T-helper 17 cell (primary cell): ENCODE measurements at regions not wholly inside any gene's neighbourhood (a gene's known extent, or its start where the extent isn't known, plus 50 kb on each side); places are given as distances from the start of the nearest gene placed in this dataset.

Experiments
- ATAC-seq: fragments of 150-1000 bp; cut with Tn5 transposase; 2 replicates; pipeline ENCODE4 v1.10.0; 2021; ENCODE audit warnings: mild to moderate bottlenecking, moderate library complexity
- DNase-seq, 3 donors: peaks; one replicate each; pipeline versions ENCODE4 v3.0.0 to v3.0.0-alpha.2; 2020 to 2021
- H3K9me3 ChIP-seq: one replicate; pipeline ENCODE4 v1.7.0; 2013; ENCODE audit warnings: low read length, mild to moderate bottlenecking; ENCODE audit not compliant: control insufficient read depth, poor library complexity, severe bottlenecking
- H3K27ac Mint-ChIP-seq: one replicate; pipeline ENCODE4 v1.8.0; 2022; ENCODE audit warnings: mild to moderate bottlenecking, moderate library complexity, mixed read lengths
- H3K27me3 Mint-ChIP-seq: one replicate; pipeline ENCODE4 v1.8.0; 2022; ENCODE audit warnings: mixed read lengths
- H3K36me3 Mint-ChIP-seq: one replicate; pipeline ENCODE4 v1.8.0; 2022; ENCODE audit warnings: low read depth, mixed read lengths
- H3K4me1 Mint-ChIP-seq: one replicate; pipeline ENCODE4 v1.8.0; 2022; ENCODE audit warnings: mild to moderate bottlenecking, mixed read lengths
- H3K4me3 Mint-ChIP-seq: one replicate; pipeline ENCODE4 v1.8.0; 2022; ENCODE audit warnings: mild to moderate bottlenecking, moderate library complexity, mixed read lengths

DNA sequence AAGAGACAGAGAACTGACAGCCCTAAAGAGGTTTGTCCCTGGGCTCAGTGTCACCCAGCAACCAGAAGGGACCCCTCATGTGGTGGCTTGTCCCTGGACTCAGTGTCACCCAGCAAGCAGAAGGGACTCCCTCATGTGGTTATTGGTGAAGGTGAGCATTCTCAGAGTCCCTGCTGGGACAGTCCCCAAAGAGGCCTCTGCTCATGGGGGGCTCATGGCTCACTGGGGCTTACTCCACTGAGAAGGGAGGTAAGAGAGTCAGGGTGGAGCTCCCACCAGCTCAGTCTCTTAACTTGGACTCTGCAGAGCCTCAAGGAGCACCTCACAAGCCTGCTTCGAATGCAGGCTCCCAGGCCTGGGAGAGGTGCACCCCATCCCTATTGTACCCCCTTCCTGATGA, 145.2 kb upstream of the COPS8 start:
- no peak for ATAC-seq
- Mint-ChIP-seq H3K4me1 (no peaks in the 10 kb centered on the region), H3K4me3 (no peak overlapping the region), H3K36me3 (no peaks in the 10 kb centered on the region), H3K27me3 (peaks cover 50% of the 10 kb centered on the region), H3K27ac (no peak overlapping the region)
- no peaks in the 10 kb centered on the region for H3K9me3 ChIP-seq
- DNase-seq = no peak

DNA sequence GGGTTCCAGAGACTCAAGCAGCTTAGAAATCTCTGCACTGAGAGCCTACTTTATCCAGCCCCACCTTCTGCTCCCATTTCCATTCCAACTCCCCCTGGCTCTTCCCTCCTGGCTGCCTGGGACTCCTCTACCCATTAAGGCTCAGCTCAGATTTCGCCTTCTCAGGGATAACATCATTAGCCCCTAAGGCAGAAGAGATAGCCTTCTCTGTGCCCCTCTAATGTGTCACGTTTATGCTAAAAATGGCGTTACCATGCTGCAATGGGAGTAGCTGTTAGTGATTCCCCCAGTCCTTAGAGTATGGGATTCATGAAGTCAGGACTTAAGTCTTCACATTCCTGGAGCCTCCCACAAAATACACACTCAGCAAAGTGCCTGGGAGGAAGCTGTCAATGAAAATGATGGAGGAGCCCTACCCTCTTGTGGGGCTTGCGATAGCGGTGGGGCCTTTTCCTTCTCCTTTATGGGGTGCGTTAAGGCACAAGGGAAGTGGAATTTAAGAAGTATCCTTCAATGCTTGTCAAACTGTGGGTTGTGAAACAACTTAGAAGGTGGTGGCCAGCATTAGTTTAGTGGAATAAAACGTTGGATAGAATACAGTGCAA, 144.7 kb upstream of the COPS8 start:
- no peak overlapping the region for H3K4me3 Mint-ChIP-seq
- H3K27me3 Mint-ChIP-seq = peaks cover 48% of the 10 kb centered on the region
- no peaks in the 10 kb centered on the region for H3K36me3 Mint-ChIP-seq
- H3K27ac Mint-ChIP-seq = no peak overlapping the region
- ATAC-seq (no peak), DNase-seq (no peak)
- no peaks in the 10 kb centered on the region for H3K4me1 Mint-ChIP-seq
- H3K9me3 ChIP-seq = no peaks in the 10 kb centered on the region

DNA sequence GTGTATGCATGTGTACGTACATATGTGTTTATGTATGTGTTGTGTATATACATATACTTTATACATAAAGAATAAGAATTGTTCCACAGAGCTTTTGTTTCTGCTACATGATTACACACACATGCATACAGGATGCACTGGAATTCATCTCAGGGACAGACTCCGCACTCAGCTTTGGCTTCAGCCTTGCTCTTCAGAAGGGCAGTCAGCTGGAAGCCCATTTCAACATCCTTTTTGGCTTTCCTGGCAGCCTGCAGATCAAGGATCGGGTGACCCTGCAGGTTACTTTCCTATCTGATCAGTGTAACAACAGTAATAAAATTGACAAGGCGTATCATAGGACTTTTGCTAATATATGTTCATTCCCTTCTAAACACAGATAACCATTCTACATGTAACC, 144.1 kb upstream of the COPS8 start:
- H3K27me3 Mint-ChIP-seq = peaks cover 48% of the 10 kb centered on the region
- no peak overlapping the region for H3K27ac Mint-ChIP-seq
- no peak overlapping the region for H3K4me3 Mint-ChIP-seq
- H3K9me3 ChIP-seq = no peaks in the 10 kb centered on the region
- ATAC-seq (no peak), DNase-seq (no peak)
- no peaks in the 10 kb centered on the region for H3K36me3 Mint-ChIP-seq
- no peaks in the 10 kb centered on the region for H3K4me1 Mint-ChIP-seq

DNA sequence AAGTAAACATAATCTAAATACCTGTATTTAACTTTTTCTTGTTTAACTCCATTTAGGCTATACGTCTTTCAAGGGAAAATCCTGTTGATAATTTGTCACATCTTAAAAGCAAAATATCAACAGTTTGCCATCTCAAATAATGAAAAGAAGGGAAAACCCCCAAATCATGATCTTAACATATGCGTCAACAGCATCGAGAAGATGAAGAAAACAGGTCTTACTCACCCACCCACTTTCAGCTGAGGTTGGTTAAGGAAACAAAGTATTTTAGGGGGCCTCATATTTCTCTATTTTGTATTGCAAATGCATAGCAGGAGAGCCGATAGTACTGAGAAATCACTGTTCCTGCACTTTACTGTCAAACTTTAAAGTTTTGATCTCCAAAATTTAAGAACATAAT, 143.1 kb upstream of the COPS8 start:
- H3K9me3 ChIP-seq = no peaks in the 10 kb centered on the region
- no peak overlapping the region for H3K27ac Mint-ChIP-seq
- ATAC-seq (no peak), DNase-seq (no peak)
- no peaks in the 10 kb centered on the region for H3K4me1 Mint-ChIP-seq
- no peak overlapping the region for H3K4me3 Mint-ChIP-seq
- no peaks in the 10 kb centered on the region for H3K36me3 Mint-ChIP-seq
- peaks cover 48% of the 10 kb centered on the region for H3K27me3 Mint-ChIP-seq

DNA sequence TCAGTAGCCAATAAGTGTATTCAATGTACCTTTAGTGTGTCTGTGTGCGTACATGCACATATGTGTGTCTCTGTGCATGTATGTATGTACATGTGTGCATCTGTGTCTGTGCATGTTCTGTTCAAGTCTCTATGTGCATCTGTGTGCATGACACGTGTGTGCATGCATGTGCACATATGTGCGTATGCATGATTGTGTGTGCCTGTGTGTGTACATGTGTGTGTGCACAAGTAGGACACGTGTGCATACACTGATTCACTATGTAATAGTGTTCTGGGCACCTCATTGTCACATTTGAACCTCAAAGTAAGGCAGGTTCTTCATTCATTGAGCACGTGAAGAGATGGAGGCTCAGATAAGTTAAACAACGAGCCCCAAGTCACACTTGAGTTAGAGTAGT, 142.6 kb upstream of the COPS8 start:
- H3K4me3 Mint-ChIP-seq = no peak overlapping the region
- H3K9me3 ChIP-seq = no peaks in the 10 kb centered on the region
- DNase-seq (no peak), ATAC-seq (no peak)
- H3K4me1 Mint-ChIP-seq = no peaks in the 10 kb centered on the region
- no peaks in the 10 kb centered on the region for H3K36me3 Mint-ChIP-seq
- H3K27ac Mint-ChIP-seq = no peak overlapping the region
- peaks cover 46% of the 10 kb centered on the region for H3K27me3 Mint-ChIP-seq

DNA sequence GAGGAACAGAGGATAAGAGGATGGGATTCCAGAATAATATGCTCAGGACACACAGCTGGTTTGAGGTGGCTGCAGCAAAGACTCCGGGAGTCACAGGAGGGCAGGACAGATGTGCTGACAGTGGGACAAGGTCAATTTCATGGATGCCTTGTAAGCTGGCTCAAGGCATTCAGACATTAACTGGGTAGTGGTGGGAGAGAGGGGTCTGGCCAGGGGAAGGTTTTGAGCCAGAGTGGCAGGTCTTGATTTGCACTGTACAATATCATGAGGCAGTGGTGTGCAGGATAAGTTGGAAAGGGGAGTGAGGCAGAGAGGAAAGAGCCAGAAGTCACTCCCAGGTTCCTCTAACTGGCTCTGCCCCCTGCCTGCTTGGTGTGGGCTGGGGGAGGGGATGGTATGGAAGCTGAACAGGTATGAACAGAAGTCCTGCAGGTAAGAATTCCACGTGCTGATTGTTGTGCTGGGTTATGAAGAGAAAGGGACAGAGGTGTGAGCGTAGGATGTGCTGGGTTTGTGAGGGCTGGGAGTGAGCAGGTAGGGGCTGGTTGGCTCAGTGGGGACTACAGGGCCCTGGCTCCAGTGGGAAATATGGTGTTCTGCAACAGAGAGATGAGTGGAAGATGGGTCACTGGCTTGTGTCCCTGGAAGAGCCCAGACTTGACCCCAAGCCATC, 141.7 kb upstream of the COPS8 start:
- Mint-ChIP-seq H3K36me3 (no peaks in the 10 kb centered on the region), H3K27me3 (peaks cover 43% of the 10 kb centered on the region), H3K4me1 (no peaks in the 10 kb centered on the region), H3K4me3 (no peak overlapping the region), H3K27ac (no peak overlapping the region)
- no peak for DNase-seq
- H3K9me3 ChIP-seq = no peaks in the 10 kb centered on the region
- no peak for ATAC-seq

DNA sequence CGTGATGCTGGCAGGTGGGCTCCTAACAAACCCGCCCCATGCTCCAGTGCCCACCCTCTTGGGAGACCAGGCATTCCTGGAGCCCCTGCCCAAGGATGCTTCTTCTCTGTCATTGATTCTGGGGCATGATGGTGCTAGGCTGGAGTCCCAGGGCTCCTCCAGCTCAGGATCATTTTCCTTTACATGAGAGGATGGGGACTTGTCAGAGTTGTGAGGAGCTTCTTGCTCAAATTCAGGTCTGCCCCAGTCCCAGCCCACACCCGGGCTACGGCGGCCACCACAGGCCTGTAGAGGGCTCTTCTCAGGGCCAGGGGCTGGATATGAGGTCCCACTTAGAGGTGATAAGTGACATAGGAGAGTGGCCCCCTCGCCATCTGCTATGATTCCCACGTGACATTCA, 141.1 kb upstream of the COPS8 start:
- Mint-ChIP-seq H3K4me3 (no peak overlapping the region), H3K27me3 (peaks cover 44% of the 10 kb centered on the region)
- no peak for ATAC-seq

DNA sequence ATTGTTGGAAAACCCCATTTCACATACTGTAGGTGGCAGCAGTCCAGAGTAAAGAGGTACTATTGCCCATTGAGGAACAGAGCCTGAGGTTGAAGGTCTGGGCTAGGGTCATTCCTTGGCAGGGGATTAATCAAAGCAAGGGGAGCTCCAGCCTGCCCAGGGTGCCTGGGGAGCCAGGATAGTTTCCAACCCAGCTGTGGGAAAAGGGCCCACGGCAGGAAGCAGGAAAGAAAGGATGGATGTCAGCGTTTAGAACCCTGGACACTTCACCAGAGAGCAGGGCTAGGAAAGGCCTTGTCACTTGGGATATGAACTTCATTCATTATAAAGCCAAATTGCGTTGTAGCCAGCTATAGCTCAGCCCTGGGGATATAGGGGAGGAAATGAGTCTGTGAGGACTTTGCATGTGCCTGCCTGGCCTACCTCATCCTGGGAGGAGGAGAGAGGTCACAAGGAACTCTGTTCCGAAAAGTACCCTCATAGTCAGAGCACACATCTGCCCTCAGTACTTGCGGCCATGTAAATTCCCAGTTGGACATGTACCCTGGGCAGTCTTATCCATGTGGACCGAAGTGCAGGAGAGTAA, 140.2 kb upstream of the COPS8 start:
- DNase-seq (no peak), ATAC-seq (no peak)
- Mint-ChIP-seq H3K4me3 (no peak overlapping the region), H3K27ac (no peak overlapping the region), H3K27me3 (peaks cover 41% of the 10 kb centered on the region), H3K4me1 (peaks cover 3% of the 10 kb centered on the region), H3K36me3 (no peaks in the 10 kb centered on the region)
- H3K9me3 ChIP-seq = no peaks in the 10 kb centered on the region

More for the DNA sequence above, 141.1 kb upstream of the COPS8 start:
- no peaks in the 10 kb centered on the region for H3K9me3 ChIP-seq
- Mint-ChIP-seq H3K27ac (no peak overlapping the region), H3K36me3 (no peaks in the 10 kb centered on the region), H3K4me1 (peaks cover 1% of the 10 kb centered on the region)
- no peak for DNase-seq

DNA sequence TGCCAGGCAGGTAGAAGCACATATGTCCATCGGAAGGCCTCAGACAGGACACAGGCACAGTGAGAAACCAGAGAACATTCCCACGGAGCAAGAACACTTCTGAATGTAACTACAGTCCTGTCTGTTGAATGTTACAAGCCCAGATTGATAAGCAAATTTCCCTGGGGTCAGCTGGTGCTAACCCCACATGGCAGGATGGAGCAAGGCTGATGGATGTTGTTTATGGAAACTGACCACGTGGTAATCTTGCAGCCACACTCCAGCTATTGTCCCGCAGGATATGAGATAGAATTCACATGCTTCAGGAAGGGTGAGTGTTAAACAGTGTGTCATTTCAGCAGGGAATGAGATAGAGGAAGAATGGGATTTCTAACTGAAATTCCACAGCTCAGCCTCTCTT, 138.8 kb upstream of the COPS8 start:
- H3K4me3 Mint-ChIP-seq = no peak overlapping the region
- H3K27ac Mint-ChIP-seq = no peak overlapping the region
- H3K9me3 ChIP-seq = no peaks in the 10 kb centered on the region
- H3K4me1 Mint-ChIP-seq = peaks cover 3% of the 10 kb centered on the region
- DNase-seq (no peak), ATAC-seq (no peak)
- H3K36me3 Mint-ChIP-seq = no peaks in the 10 kb centered on the region
- H3K27me3 Mint-ChIP-seq = peaks cover 34% of the 10 kb centered on the region

DNA sequence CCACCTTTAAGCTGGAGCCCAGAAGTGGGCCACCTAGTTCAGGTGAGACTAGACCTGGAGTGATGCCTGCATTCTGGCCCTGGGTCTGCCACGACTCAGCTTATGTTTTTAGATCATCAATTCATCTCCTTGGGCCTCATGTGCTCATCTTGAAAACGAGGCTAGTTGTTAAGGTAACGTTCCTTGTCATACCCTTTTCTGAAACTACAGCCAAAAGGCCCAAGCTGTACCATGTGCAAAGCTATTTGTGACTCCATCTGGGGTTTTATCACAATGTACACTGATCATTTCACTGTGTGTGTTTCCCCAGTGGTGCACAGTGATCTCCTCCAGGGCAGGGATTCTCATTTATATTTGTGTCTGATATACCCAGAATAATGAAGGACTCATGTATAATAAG, 138.4 kb upstream of the COPS8 start:
- Mint-ChIP-seq H3K27me3 (peaks cover 34% of the 10 kb centered on the region), H3K36me3 (no peaks in the 10 kb centered on the region), H3K27ac (no peak overlapping the region), H3K4me3 (no peak overlapping the region), H3K4me1 (peaks cover 3% of the 10 kb centered on the region)
- DNase-seq (no peak), ATAC-seq (no peak)
- H3K9me3 ChIP-seq = no peaks in the 10 kb centered on the region

DNA sequence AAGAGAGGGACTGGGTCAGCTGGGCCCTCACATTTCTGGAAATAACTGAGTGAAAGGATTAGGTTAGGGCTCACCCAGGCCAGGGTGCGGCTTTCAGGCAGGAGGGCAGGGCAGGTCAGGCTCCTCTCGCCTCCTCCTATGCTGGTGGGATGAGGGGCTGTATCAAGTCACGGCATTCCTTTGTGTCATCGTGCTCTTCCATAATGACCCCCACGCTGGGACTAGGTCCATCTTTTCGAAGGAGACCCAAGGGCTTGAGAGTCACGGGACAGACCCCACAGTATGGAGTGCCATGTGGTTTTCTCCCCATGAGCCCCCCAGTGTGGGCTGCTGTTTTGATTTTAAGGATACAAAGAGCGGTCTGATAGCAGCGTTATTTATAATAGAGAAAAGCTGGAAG, 137.8 kb upstream of the COPS8 start:
- peaks cover 3% of the 10 kb centered on the region for H3K4me1 Mint-ChIP-seq
- no peak overlapping the region for H3K4me3 Mint-ChIP-seq
- DNase-seq (no peak), ATAC-seq (no peak)
- no peak overlapping the region for H3K27ac Mint-ChIP-seq
- no peaks in the 10 kb centered on the region for H3K9me3 ChIP-seq
- no peaks in the 10 kb centered on the region for H3K36me3 Mint-ChIP-seq
- H3K27me3 Mint-ChIP-seq = peaks cover 34% of the 10 kb centered on the region

DNA sequence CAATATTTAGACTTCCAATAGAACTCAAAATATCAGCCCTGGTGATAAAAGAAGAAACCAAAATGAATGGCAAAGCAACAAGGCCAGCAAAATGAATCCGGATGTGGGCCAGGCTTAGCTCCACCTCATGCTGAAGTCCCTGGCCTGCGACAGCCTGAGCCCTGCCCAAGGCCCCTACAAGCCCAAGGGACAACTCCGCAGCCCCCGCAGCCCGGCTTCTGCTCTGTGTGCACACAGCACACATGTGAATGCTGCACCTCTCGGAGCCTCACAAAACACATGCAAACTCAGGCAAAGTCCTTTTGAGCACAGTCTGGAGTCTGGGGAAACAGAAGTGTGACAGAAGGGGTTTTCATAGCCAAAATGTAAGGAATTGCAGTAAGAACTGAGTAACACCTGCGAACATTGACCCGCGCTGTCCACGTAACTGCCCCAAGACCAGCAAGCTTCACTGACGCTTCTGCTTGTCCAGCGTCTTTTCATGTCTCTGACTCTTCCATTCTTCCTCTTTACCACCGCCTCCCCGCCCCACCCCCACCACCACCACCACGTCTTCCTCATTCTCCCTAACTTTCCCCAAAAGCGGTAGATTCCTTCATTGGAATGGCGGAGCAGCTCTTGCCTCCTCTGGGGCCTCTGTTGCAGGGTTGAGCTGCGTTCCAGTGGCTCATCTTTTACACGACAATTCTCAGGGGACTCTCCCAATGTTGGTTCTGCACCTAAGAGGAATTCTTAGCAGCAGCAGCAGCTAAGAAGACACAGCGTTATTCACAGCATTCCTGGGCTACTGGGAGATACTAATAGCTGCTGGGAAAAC, 136.4 kb upstream of the COPS8 start:
- Mint-ChIP-seq H3K36me3 (no peaks in the 10 kb centered on the region), H3K4me3 (no peak overlapping the region), H3K4me1 (peaks cover 3% of the 10 kb centered on the region), H3K27me3 (peaks cover 24% of the 10 kb centered on the region), H3K27ac (no peak overlapping the region)
- DNase-seq (no peak), ATAC-seq (no peak)
- no peaks in the 10 kb centered on the region for H3K9me3 ChIP-seq

DNA sequence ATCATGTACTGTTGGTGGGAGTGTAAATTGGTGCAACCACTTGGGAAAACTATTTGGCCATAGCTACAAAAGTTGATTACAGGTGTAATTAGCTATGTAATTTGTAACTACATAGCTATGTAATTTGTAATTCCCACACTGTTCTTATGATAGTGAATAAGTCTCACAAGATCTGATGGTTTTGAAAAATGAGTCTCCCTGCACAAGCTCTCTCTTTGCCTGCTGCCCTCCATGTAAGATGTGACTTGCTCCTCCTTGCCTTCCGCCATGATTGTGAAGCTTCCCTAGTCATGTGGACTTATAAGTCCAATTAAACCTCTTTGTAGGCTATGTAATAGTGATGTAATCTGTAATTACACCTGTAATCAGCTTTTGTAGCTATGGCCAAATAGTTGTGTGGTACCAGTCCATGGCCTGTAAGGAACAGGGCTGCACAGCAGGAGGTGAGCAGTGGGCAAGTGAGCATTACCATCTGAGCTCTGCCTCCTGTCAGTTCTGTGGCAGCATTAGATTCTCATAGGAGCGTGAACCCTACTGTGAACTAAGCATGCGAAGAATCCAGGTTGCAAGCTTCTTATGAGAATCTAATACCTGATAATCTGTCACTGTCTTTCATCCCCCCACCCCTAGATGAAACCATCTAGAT, 133.7 kb upstream of the COPS8 start:
- Mint-ChIP-seq H3K4me1 (peaks cover 3% of the 10 kb centered on the region), H3K27me3 (peaks cover 27% of the 10 kb centered on the region), H3K4me3 (no peak overlapping the region), H3K27ac (no peak overlapping the region), H3K36me3 (no peaks in the 10 kb centered on the region)
- no peaks in the 10 kb centered on the region for H3K9me3 ChIP-seq
- no peak for DNase-seq
- ATAC-seq = no peak
